ENCODE measurements at regions not wholly inside any gene's neighbourhood (a gene's known extent, or its start where the extent isn't known, plus 50 kb on each side); places are given as distances from the start of the nearest gene placed in this dataset.

GRCh38 chr4:11021333-11021732, 336.8 kb upstream of the CLNK start:
- H3K27ac Mint-ChIP-seq, result no peak overlapping the region
- ChIA-PET CTCF (no interaction called here), POLR2A (no interaction called here)
- peaks cover 53% of the 10 kb centered on the region for H3K36me3 Mint-ChIP-seq
- H3K9me3 Mint-ChIP-seq, result peaks cover 57% of the 10 kb centered on the region
- no peak for TF ChIP-seq ZNF232 (CRISPR knock-in tag; IDR thresholded peaks at IDR 0.05)
- TF ChIP-seq NFATC4 (CRISPR knock-in tag; IDR thresholded peaks at IDR 0.05), result no peak
- no peak for TF ChIP-seq KAT7 (CRISPR knock-in tag; IDR thresholded peaks at IDR 0.05; ENCODE audit: borderline replicate concordance)
- TF ChIP-seq NR1H2 (CRISPR knock-in tag; IDR thresholded peaks at IDR 0.05), result no peak
- TF ChIP-seq ARID4B (CRISPR knock-in tag; IDR thresholded peaks at IDR 0.05; ENCODE audit: borderline replicate concordance), result no peak
- TF ChIP-seq, protein P1, sequence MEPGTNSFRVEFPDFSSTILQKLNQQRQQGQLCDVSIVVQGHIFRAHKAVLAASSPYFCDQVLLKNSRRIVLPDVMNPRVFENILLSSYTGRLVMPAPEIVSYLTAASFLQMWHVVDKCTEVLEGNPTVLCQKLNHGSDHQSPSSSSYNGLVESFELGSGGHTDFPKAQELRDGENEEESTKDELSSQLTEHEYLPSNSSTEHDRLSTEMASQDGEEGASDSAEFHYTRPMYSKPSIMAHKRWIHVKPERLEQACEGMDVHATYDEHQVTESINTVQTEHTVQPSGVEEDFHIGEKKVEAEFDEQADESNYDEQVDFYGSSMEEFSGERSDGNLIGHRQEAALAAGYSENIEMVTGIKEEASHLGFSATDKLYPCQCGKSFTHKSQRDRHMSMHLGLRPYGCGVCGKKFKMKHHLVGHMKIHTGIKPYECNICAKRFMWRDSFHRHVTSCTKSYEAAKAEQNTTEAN (CRISPR knock-in tag; IDR thresholded peaks at IDR 0.05), result no peak
- TF ChIP-seq, protein P2, sequence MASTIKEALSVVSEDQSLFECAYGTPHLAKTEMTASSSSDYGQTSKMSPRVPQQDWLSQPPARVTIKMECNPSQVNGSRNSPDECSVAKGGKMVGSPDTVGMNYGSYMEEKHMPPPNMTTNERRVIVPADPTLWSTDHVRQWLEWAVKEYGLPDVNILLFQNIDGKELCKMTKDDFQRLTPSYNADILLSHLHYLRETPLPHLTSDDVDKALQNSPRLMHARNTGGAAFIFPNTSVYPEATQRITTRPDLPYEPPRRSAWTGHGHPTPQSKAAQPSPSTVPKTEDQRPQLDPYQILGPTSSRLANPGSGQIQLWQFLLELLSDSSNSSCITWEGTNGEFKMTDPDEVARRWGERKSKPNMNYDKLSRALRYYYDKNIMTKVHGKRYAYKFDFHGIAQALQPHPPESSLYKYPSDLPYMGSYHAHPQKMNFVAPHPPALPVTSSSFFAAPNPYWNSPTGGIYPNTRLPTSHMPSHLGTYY (CRISPR knock-in tag; IDR thresholded peaks at IDR 0.05), result no peak
- no peak for TF ChIP-seq EMX1 (CRISPR knock-in tag; IDR thresholded peaks at IDR 0.05)
- no peak for TF ChIP-seq GRHL2 (CRISPR knock-in tag; IDR thresholded peaks at IDR 0.05; ENCODE audit: insufficient replicate concordance, severe bottlenecking)
- TF ChIP-seq, protein P3, sequence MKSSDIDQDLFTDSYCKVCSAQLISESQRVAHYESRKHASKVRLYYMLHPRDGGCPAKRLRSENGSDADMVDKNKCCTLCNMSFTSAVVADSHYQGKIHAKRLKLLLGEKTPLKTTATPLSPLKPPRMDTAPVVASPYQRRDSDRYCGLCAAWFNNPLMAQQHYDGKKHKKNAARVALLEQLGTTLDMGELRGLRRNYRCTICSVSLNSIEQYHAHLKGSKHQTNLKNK (CRISPR knock-in tag; IDR thresholded peaks at IDR 0.05), result no peak
- TF ChIP-seq, protein P4, sequence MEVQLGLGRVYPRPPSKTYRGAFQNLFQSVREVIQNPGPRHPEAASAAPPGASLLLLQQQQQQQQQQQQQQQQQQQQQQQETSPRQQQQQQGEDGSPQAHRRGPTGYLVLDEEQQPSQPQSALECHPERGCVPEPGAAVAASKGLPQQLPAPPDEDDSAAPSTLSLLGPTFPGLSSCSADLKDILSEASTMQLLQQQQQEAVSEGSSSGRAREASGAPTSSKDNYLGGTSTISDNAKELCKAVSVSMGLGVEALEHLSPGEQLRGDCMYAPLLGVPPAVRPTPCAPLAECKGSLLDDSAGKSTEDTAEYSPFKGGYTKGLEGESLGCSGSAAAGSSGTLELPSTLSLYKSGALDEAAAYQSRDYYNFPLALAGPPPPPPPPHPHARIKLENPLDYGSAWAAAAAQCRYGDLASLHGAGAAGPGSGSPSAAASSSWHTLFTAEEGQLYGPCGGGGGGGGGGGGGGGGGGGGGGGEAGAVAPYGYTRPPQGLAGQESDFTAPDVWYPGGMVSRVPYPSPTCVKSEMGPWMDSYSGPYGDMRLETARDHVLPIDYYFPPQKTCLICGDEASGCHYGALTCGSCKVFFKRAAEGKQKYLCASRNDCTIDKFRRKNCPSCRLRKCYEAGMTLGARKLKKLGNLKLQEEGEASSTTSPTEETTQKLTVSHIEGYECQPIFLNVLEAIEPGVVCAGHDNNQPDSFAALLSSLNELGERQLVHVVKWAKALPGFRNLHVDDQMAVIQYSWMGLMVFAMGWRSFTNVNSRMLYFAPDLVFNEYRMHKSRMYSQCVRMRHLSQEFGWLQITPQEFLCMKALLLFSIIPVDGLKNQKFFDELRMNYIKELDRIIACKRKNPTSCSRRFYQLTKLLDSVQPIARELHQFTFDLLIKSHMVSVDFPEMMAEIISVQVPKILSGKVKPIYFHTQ (CRISPR knock-in tag; IDR thresholded peaks at IDR 0.05), result no peak
- TF ChIP-seq ZNF671 (CRISPR knock-in tag; IDR thresholded peaks at IDR 0.05), result no peak
- no peak for TF ChIP-seq ZNF396 (CRISPR knock-in tag; IDR thresholded peaks at IDR 0.05; ENCODE audit: borderline replicate concordance)
- no peak for TF ChIP-seq ELF4 (CRISPR knock-in tag; IDR thresholded peaks at IDR 0.05; ENCODE audit: low read depth)
- DNase-seq (ENCODE audit: low spot score) (no peak), ATAC-seq (no peak)
- no peak overlapping the region for H3K4me3 Mint-ChIP-seq
- H3K27me3 Mint-ChIP-seq (ENCODE audit: low read depth), result peaks cover 3% of the 10 kb centered on the region; the same call in 1 of the 2 replicates
- no peaks in the 10 kb centered on the region for H3K4me1 Mint-ChIP-seq

- no peak for DNase-seq (ENCODE audit: low spot score)
- H3K4me3 Mint-ChIP-seq, result no peak overlapping the region
Observed at GRCh38 chr4:11019451-11020240, 335.1 kb upstream of the CLNK start.

More at GRCh38 chr4:11019451-11020240, 335.1 kb upstream of the CLNK start:
- no peak for ATAC-seq
- ChIA-PET POLR2A (no interaction called here), CTCF (no interaction called here)
- TF ChIP-seq, protein P4 (CRISPR knock-in tag; IDR thresholded peaks at IDR 0.05), result no peak
- TF ChIP-seq, protein P5, sequence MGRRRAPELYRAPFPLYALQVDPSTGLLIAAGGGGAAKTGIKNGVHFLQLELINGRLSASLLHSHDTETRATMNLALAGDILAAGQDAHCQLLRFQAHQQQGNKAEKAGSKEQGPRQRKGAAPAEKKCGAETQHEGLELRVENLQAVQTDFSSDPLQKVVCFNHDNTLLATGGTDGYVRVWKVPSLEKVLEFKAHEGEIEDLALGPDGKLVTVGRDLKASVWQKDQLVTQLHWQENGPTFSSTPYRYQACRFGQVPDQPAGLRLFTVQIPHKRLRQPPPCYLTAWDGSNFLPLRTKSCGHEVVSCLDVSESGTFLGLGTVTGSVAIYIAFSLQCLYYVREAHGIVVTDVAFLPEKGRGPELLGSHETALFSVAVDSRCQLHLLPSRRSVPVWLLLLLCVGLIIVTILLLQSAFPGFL (CRISPR knock-in tag; IDR thresholded peaks at IDR 0.05; ENCODE audit: borderline replicate concordance), result no peak
- TF ChIP-seq CREB1 (CRISPR knock-in tag; IDR thresholded peaks at IDR 0.05) (no peak), TP53 (CRISPR knock-in tag; IDR thresholded peaks at IDR 0.05) (no peak)
- Mint-ChIP-seq H3K27ac (no peak overlapping the region), H3K4me1 (no peaks in the 10 kb centered on the region), H3K9me3 (peaks cover 54% of the 10 kb centered on the region), H3K27me3 (ENCODE audit: low read depth) (peaks cover 3% of the 10 kb centered on the region; the same call in 1 of the 2 replicates), H3K36me3 (peaks cover 49% of the 10 kb centered on the region)
